ENCODE measurements at regions not wholly inside any gene's neighbourhood (a gene's known extent, or its start where the extent isn't known, plus 50 kb on each side); places are given as distances from the start of the nearest gene placed in this dataset.
A peak's percentile ranks its signal among the peaks of the same experiment; 100 is the strongest.
"Not testable (repeated sequence)": the region's sequence is repeated elsewhere in the genome, so short reads cannot be mapped to it uniquely, and the experiment has no call there.

DNA sequence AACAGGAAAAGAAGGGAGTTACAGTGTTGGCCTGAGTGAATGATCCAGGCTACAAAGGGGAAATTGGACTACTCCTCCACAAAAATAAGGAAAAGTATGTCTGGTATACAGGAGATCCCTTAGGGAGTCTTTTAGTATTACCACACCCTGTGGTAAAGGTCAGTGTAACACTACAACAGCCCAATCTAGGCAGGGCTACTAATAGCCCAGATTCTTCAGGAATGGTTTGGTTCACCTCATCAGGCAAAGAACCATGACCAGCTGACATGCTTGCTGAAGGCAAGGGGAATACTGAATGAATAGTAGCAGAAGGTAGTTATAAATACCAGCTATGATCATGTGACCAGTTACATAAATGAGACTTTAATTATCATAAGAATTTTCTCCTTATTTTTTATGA, 372.6 kb upstream of the ATP11B start:
- Mint-ChIP-seq H3K9me3 (ENCODE audit: unreplicated experiment) (no peaks in the 10 kb centered on the region), H3K27me3 (ENCODE audit: unreplicated experiment) (peaks cover 5% of the 10 kb centered on the region), H3K27ac (ENCODE audit: unreplicated experiment) (no peak overlapping the region), H3K36me3 (ENCODE audit: unreplicated experiment) (no peaks in the 10 kb centered on the region), H3K4me1 (ENCODE audit: unreplicated experiment) (peaks cover 6% of the 10 kb centered on the region), H3K4me3 (ENCODE audit: unreplicated experiment) (no peak overlapping the region)
- DNase-seq (ENCODE audit: extremely low spot score, unreplicated experiment): no peak
- TF ChIP-seq, protein P1, sequence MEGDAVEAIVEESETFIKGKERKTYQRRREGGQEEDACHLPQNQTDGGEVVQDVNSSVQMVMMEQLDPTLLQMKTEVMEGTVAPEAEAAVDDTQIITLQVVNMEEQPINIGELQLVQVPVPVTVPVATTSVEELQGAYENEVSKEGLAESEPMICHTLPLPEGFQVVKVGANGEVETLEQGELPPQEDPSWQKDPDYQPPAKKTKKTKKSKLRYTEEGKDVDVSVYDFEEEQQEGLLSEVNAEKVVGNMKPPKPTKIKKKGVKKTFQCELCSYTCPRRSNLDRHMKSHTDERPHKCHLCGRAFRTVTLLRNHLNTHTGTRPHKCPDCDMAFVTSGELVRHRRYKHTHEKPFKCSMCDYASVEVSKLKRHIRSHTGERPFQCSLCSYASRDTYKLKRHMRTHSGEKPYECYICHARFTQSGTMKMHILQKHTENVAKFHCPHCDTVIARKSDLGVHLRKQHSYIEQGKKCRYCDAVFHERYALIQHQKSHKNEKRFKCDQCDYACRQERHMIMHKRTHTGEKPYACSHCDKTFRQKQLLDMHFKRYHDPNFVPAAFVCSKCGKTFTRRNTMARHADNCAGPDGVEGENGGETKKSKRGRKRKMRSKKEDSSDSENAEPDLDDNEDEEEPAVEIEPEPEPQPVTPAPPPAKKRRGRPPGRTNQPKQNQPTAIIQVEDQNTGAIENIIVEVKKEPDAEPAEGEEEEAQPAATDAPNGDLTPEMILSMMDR (IDR thresholded peaks at IDR 0.05): no peak

GRCh38 chr3:182424006-182424405, 369.3 kb upstream of the ATP11B start:
- Mint-ChIP-seq H3K27ac (ENCODE audit: unreplicated experiment) (no peak overlapping the region), H3K27me3 (ENCODE audit: unreplicated experiment) (peaks cover 2% of the 10 kb centered on the region), H3K4me1 (ENCODE audit: unreplicated experiment) (peaks cover 8% of the 10 kb centered on the region), H3K4me3 (ENCODE audit: unreplicated experiment) (no peak overlapping the region), H3K9me3 (ENCODE audit: unreplicated experiment) (no peaks in the 10 kb centered on the region), H3K36me3 (ENCODE audit: unreplicated experiment) (no peaks in the 10 kb centered on the region)
- no peak for DNase-seq (ENCODE audit: extremely low spot score, unreplicated experiment)
- TF ChIP-seq, protein P1 (IDR thresholded peaks at IDR 0.05): no peak

GRCh38 chr3:182425926-182426718, 367.2 kb upstream of the ATP11B start:
- not testable (repeated sequence) for H3K27me3 Mint-ChIP-seq (ENCODE audit: unreplicated experiment); H3K4me1 Mint-ChIP-seq (ENCODE audit: unreplicated experiment); H3K9me3 Mint-ChIP-seq (ENCODE audit: unreplicated experiment); H3K27ac Mint-ChIP-seq (ENCODE audit: unreplicated experiment); H3K36me3 Mint-ChIP-seq (ENCODE audit: unreplicated experiment); DNase-seq (ENCODE audit: extremely low spot score, unreplicated experiment)
- peak overlapping the region; percentile 18 for H3K4me3 Mint-ChIP-seq (ENCODE audit: unreplicated experiment)

- not testable (repeated sequence) for H3K27me3 Mint-ChIP-seq (ENCODE audit: unreplicated experiment); H3K9me3 Mint-ChIP-seq (ENCODE audit: unreplicated experiment); DNase-seq (ENCODE audit: extremely low spot score, unreplicated experiment); H3K27ac Mint-ChIP-seq (ENCODE audit: unreplicated experiment); H3K4me3 Mint-ChIP-seq (ENCODE audit: unreplicated experiment); H3K4me1 Mint-ChIP-seq (ENCODE audit: unreplicated experiment); H3K36me3 Mint-ChIP-seq (ENCODE audit: unreplicated experiment)
Observed at GRCh38 chr3:182431972-182432371, 361.3 kb upstream of the ATP11B start.

- H3K27me3 Mint-ChIP-seq (ENCODE audit: unreplicated experiment): peaks cover 4% of the 10 kb centered on the region
- TF ChIP-seq, protein P1 (IDR thresholded peaks at IDR 0.05): no peak
Observed at GRCh38 chr3:182435860-182436259, 357.4 kb upstream of the ATP11B start.

DNA sequence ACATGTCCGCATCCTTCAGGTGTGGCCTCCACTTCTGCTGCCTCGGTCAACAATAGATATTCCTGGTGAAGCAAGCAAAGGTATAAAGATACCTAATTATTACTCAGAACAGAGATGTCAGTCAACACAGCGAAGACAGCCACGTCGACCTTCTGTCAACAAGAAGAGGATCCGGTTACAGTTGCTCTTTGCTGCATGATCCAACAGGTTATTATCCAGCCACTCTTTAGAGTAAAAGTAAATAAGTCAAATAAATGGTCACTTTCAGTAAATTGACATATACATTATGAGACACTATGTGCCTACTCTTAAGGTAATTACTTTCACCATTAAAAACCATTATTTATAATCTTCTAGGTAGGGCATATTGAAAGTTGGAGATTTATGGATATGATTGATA, 356.8 kb upstream of the ATP11B start:
- no peak overlapping the region for H3K27ac Mint-ChIP-seq (ENCODE audit: unreplicated experiment)
- no peak overlapping the region for H3K4me3 Mint-ChIP-seq (ENCODE audit: unreplicated experiment)
- TF ChIP-seq, protein P1 (IDR thresholded peaks at IDR 0.05): no peak
- peaks cover 14% of the 10 kb centered on the region for H3K4me1 Mint-ChIP-seq (ENCODE audit: unreplicated experiment)
- H3K9me3 Mint-ChIP-seq (ENCODE audit: unreplicated experiment): no peaks in the 10 kb centered on the region
- DNase-seq (ENCODE audit: extremely low spot score, unreplicated experiment): no peak
- peaks cover 4% of the 10 kb centered on the region for H3K27me3 Mint-ChIP-seq (ENCODE audit: unreplicated experiment)
- H3K36me3 Mint-ChIP-seq (ENCODE audit: unreplicated experiment): no peaks in the 10 kb centered on the region

More at GRCh38 chr3:182435860-182436259, 357.4 kb upstream of the ATP11B start:
- H3K36me3 Mint-ChIP-seq (ENCODE audit: unreplicated experiment): no peaks in the 10 kb centered on the region
- no peak overlapping the region for H3K27ac Mint-ChIP-seq (ENCODE audit: unreplicated experiment)
- no peak for DNase-seq (ENCODE audit: extremely low spot score, unreplicated experiment)
- H3K9me3 Mint-ChIP-seq (ENCODE audit: unreplicated experiment): no peaks in the 10 kb centered on the region
- H3K4me3 Mint-ChIP-seq (ENCODE audit: unreplicated experiment): no peak overlapping the region
- H3K4me1 Mint-ChIP-seq (ENCODE audit: unreplicated experiment): peaks cover 14% of the 10 kb centered on the region

All from osteocyte (in vitro differentiated cells).